SH-SY5Y (cell line): ENCODE measurements at regions not wholly inside any gene's neighbourhood (a gene's known extent, or its start where the extent isn't known, plus 50 kb on each side); places are given as distances from the start of the nearest gene placed in this dataset.

Experiments used
- GATA2 ChIP-seq: IDR thresholded peaks from 2 replicates; pipeline ENCODE4 v1.6.1; 2011; ENCODE audit warnings: mild to moderate bottlenecking, low read depth, low read length
- GATA3 ChIP-seq: IDR thresholded peaks from 2 replicates; pipeline ENCODE4 v1.6.1; 2011; ENCODE audit warnings: low read depth, mild to moderate bottlenecking, low read length, moderate library complexity

DNA sequence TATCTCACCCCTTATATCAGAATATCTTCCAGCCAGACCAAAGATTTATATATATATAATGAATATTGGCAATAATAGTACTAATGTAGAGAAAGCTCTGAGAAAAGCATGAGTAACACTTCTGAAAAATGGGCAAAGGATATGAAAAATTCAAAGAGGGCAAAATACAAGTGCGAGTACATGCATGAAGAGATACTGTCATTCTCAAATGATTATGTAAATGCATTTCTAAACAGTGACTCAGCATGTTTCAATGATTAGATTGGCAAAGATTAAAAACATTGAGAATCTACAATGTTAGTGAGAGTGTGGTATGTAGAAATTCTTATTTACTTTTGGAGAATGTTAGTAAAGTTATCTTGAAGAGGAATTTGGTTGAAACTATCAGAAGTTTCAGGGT is 118.3 kb upstream of the NEDD4L start:
- TF ChIP-seq GATA2 (no peak), GATA3 (no peak)
